ENCODE measurements at regions not wholly inside any gene's neighbourhood (a gene's known extent, or its start where the extent isn't known, plus 50 kb on each side); places are given as distances from the start of the nearest gene placed in this dataset.

DNA sequence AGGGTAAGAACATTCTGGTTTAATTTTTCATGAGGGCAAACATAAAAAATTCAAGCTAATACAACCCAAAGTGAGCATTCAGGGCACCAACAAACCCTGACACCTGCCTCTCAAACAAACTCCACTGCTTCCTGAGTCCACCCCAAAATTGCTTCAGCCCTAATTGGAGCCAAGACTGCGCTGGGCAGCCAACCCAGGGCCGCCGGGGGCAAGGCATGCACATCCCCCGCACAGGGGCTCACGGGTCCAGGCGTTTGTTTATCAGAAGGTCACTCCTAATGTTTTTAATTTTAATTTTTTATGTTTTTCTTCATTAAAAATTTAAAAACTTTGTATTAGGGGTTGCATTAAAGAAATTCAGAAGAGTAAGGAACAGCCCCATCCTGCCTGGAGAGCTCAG, 459.1 kb upstream of the CDH4 start:
- TF ChIP-seq, protein P1, sequence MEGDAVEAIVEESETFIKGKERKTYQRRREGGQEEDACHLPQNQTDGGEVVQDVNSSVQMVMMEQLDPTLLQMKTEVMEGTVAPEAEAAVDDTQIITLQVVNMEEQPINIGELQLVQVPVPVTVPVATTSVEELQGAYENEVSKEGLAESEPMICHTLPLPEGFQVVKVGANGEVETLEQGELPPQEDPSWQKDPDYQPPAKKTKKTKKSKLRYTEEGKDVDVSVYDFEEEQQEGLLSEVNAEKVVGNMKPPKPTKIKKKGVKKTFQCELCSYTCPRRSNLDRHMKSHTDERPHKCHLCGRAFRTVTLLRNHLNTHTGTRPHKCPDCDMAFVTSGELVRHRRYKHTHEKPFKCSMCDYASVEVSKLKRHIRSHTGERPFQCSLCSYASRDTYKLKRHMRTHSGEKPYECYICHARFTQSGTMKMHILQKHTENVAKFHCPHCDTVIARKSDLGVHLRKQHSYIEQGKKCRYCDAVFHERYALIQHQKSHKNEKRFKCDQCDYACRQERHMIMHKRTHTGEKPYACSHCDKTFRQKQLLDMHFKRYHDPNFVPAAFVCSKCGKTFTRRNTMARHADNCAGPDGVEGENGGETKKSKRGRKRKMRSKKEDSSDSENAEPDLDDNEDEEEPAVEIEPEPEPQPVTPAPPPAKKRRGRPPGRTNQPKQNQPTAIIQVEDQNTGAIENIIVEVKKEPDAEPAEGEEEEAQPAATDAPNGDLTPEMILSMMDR (conservative IDR thresholded peaks at IDR 0.05; ENCODE audit: low read length) = no peak
- TF ChIP-seq EZH2phosphoT487 (IDR thresholded peaks at IDR 0.05; ENCODE audit: borderline replicate concordance, low read depth, low read length) = no peak

Data from OCI-LY7 (cell line).